ENCODE measurements at regions not wholly inside any gene's neighbourhood (a gene's known extent, or its start where the extent isn't known, plus 50 kb on each side); places are given as distances from the start of the nearest gene placed in this dataset.
"Not testable (repeated sequence)": the region's sequence is repeated elsewhere in the genome, so short reads cannot be mapped to it uniquely, and the experiment has no call there.

DNA sequence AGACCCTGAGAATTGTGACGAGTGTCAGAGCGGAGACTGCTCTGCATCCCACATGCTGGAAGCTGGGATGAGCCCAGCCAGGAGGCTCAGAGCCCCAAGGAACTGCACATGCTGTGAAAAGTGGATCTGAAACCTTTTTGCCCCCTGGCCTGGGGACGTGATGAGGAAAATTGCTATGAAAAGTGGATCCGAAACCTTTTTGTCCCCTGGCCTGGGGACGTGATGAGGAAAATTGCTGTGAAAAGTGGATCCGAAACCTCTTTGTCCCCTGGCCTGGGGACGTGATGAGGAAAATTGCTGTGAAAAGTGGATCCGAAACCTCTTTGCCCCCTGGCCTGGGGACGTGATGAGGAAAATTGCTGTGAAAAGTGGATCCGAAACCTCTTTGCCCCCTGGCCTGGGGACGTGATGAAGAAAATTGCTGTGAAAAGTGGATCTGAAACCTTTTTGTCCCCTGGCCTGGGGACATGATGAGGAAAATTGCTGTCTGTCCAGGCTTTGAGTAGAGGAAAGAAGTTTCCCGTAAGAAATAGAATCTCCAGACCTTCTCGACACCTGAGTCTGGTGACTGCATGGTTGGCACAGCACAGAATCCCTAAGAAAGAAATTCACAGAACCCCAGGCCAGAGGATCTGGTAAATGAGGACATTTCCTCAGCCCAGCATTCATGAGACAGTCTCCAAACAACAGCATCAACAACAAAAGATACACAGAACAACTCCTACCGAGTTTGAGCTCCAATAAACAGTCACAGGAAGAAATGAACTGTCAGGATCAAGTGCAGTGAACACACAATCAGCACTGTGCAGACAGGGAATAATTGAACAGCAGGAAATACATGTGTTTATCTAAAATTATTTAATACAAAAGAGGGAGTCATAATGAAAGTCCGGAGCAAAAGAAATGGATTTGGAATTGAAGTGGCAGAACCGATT is 188.8 kb downstream of the LAT start:
- WGBS, 2 donors = 75 to 81% methylated on average over 9 to 10 of the region's 16 CpGs
- intact Hi-C loops (cut with DNase I) = not testable (repeated sequence)

GRCh38 chr16:29172098-29172724 is 187.4 kb downstream of the LAT start:
- H3K4me1 ChIP-seq; H3K4me3 ChIP-seq; intact Hi-C loops (cut with DNase I); DNase-seq; H3K9me3 ChIP-seq; H3K36me3 ChIP-seq; H3K27ac ChIP-seq; H3K27me3 ChIP-seq: not testable (repeated sequence)
- WGBS, 2 donors = 83 to 96% methylated on average over 7 of the region's 7 CpGs

More for the DNA sequence above, 188.8 kb downstream of the LAT start:
- H3K36me3 ChIP-seq, DNase-seq, H3K9me3 ChIP-seq, H3K27me3 ChIP-seq, H3K4me3 ChIP-seq: not testable (repeated sequence)
- H3K27ac ChIP-seq = peak overlapping the region in 1 of 4 donors; percentile 17
- peaks cover 0 to 11% (median 0%) of the 10 kb centered on the region in 3 donors for H3K4me1 ChIP-seq

- H3K4me3 ChIP-seq; DNase-seq; H3K4me1 ChIP-seq; H3K27ac ChIP-seq; H3K9me3 ChIP-seq; H3K36me3 ChIP-seq; intact Hi-C loops (cut with DNase I); H3K27me3 ChIP-seq: not testable (repeated sequence)
- WGBS, 2 donors = 87 to 91% methylated on average over 5 to 6 of the region's 6 CpGs
These were observed 186.4 kb downstream of the LAT start for GRCh38 chr16:29171296-29171695.

- not testable (repeated sequence) for DNase-seq
- WGBS, 2 donors = 84 to 85% methylated on average over 15 to 17 of the region's 20 CpGs
- H3K27ac ChIP-seq = peak overlapping the region in 2 of 4 donors; percentile 30 to 68
These were observed 185.7 kb downstream of the LAT start for GRCh38 chr16:29170393-29171119.

GRCh38 chr16:29169295-29169994 is 184.6 kb downstream of the LAT start:
- H3K4me3 ChIP-seq; H3K36me3 ChIP-seq; intact Hi-C loops (cut with DNase I); H3K27me3 ChIP-seq; DNase-seq; H3K4me1 ChIP-seq; H3K9me3 ChIP-seq: not testable (repeated sequence)
- 70 to 85% methylated on average over 5 of the region's 16 CpGs for WGBS, 2 donors
- H3K27ac ChIP-seq = peak overlapping the region; percentile 2 to 68 (median 37)

More at GRCh38 chr16:29170393-29171119, 185.7 kb downstream of the LAT start:
- H3K9me3 ChIP-seq; H3K27me3 ChIP-seq; H3K4me1 ChIP-seq; H3K4me3 ChIP-seq; H3K36me3 ChIP-seq; intact Hi-C loops (cut with DNase I): not testable (repeated sequence)

DNA sequence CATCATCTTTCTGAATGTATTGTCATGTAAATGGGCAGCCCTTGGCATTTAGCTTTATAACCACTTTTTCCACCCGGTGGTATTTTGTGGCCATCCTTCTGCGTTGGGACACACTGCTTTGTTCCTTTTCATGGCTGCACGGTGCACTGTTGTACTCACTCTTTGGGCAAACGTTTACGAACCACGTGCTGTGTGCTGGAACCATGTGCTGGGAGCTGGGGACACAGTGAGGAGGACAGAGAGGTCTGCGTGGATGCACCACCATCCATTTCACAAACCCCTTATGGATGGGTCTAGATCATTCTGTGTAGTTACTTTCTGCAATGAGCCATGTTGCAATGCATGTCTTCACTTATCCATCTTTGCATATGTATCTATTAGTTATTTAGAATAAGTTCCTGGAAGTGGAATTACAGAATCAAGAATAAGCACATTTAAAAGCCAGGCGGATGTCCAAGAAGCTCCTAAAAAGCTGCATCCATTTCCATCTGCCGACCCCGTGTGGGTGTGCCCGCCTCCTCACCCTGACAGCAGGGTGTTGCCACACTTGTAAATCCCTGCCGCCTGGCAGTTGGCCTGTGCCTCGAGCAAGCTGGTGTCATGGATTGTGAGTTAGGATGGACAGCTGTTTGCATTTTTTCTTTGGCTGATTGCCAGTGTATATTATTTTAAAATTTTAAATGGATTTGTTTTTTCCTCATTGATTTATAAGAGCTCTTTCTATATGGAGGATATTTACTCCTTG is 183.8 kb downstream of the LAT start:
- H3K36me3 ChIP-seq; H3K9me3 ChIP-seq; H3K4me3 ChIP-seq; H3K27me3 ChIP-seq; DNase-seq; intact Hi-C loops (cut with DNase I); H3K4me1 ChIP-seq: not testable (repeated sequence)
- H3K27ac ChIP-seq = peak overlapping the region in 1 of 4 donors; percentile 68
- 38 to 68% methylated on average over 8 to 11 of the region's 13 CpGs for WGBS, 2 donors

GRCh38 chr16:29164442-29165089 is 179.7 kb downstream of the LAT start:
- 79 to 87% methylated on average over 6 to 8 of the region's 8 CpGs for WGBS, 2 donors
- H3K4me3 ChIP-seq; H3K27me3 ChIP-seq; DNase-seq; H3K27ac ChIP-seq; intact Hi-C loops (cut with DNase I); H3K9me3 ChIP-seq; H3K36me3 ChIP-seq; H3K4me1 ChIP-seq: not testable (repeated sequence)

DNA sequence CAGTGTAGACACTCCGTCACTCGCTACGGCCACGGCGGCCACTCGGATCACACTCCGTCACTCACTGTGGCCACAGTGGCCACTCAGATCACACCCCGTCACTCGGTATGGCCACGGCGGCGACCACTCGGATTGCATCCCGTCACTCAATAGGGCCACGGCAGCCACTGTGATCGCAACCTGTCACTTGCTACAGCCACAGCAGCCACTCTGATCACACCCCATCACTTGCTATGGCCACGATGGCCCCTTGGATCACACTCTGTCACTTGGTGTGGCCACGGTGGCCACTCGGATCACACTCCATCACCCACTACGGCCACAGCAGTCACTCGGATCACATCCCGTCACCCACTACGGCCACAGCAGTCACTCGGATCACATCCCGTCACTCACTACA is 175.3 kb downstream of the LAT start:
- H3K27me3 ChIP-seq; H3K4me3 ChIP-seq; H3K9me3 ChIP-seq; H3K27ac ChIP-seq; intact Hi-C loops (cut with DNase I); DNase-seq; H3K36me3 ChIP-seq: not testable (repeated sequence)
- H3K4me1 ChIP-seq = peaks cover 8 to 26% (median 15%) of the 10 kb centered on the region in 3 donors
- WGBS, 2 donors = 96% methylated on average over 20 to 25 of the region's 25 CpGs

- H3K4me3 ChIP-seq; DNase-seq; H3K9me3 ChIP-seq; H3K27ac ChIP-seq; H3K36me3 ChIP-seq; H3K27me3 ChIP-seq; intact Hi-C loops (cut with DNase I): not testable (repeated sequence)
- WGBS, 2 donors = 71 to 73% methylated on average over 10 to 11 of the region's 11 CpGs
- peaks cover 8 to 30% (median 15%) of the 10 kb centered on the region in 3 donors for H3K4me1 ChIP-seq
These were observed 174.8 kb downstream of the LAT start for GRCh38 chr16:29159603-29160002.

All from esophagus squamous epithelium (tissue), 5 donors.